AG09319 (cell line): ENCODE measurements at regions not wholly inside any gene's neighbourhood (a gene's known extent, or its start where the extent isn't known, plus 50 kb on each side); places are given as distances from the start of the nearest gene placed in this dataset.

ENCODE experiments used
- DNase-seq: peaks from one replicate; pipeline ENCODE4 v3.0.0-alpha.2; 2010; ENCODE audit warnings: low read depth; ENCODE audit errors: extremely low read depth
- TF ChIP-seq, protein P1 (sequence below): IDR thresholded peaks from 2 replicates; pipeline ENCODE4 v1.5.1; 2011; ENCODE audit warnings: low read depth, mild to moderate bottlenecking, inconsistent platforms, low read length, moderate library complexity

DNA sequence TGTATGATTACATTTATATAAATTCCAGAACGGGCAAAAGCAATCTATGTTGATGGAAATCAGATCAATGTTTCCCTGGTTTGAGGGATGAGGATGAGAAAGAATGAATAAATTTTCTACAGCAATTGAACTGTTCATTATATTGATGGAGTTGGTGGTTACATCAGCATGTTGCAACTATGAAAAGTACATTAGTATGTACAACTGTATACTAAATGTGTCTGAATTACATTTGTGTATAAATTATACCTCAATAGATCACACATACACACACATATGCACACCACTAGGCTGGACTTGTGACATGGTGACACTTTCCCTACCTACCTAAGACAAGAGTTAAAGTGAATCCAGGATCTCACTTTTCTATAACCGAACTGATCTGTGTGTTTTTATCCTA, 608.0 kb downstream of the CDH11 start:
- TF ChIP-seq, protein P1, sequence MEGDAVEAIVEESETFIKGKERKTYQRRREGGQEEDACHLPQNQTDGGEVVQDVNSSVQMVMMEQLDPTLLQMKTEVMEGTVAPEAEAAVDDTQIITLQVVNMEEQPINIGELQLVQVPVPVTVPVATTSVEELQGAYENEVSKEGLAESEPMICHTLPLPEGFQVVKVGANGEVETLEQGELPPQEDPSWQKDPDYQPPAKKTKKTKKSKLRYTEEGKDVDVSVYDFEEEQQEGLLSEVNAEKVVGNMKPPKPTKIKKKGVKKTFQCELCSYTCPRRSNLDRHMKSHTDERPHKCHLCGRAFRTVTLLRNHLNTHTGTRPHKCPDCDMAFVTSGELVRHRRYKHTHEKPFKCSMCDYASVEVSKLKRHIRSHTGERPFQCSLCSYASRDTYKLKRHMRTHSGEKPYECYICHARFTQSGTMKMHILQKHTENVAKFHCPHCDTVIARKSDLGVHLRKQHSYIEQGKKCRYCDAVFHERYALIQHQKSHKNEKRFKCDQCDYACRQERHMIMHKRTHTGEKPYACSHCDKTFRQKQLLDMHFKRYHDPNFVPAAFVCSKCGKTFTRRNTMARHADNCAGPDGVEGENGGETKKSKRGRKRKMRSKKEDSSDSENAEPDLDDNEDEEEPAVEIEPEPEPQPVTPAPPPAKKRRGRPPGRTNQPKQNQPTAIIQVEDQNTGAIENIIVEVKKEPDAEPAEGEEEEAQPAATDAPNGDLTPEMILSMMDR, result no peak
- no peak for DNase-seq

DNA sequence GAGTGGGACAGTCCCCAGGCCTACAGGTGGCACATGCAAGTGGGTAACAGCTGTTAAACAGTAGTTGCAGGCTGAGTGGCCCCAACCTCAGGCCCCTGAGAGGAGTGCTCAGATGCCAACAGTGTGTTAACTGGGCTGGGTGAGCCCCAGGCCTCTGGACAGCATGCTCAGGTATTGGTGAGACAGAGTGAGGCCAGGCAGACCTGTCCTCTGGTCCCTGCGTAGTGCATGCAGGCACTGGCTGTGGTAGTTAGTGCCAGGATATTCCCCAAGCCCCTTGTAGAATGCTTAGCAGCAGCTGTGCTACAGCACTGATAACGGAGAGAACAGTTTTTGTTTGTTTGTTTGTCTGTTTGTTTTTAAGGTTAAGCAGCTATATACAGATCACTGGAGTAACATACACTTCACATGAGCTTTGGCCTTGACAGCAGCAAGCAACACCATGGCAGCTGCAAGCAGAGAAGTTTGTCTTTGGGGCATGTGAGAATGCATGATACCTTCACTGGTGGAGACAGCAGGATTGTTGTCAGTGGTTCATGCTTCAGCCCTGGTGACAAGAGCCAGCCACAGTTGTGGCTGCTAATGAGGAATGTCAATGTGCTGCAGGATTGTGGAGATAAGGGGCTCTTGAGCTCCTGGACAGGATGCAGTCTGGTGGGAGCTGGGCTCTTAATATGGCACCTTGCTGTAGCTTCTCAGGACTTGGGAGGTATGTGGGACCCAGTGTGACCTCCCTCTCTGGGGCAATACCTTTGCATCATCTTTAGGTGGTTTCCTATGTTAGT, 614.4 kb downstream of the CDH11 start:
- DNase-seq, result no peak
- TF ChIP-seq, protein P1, result no peak

DNA sequence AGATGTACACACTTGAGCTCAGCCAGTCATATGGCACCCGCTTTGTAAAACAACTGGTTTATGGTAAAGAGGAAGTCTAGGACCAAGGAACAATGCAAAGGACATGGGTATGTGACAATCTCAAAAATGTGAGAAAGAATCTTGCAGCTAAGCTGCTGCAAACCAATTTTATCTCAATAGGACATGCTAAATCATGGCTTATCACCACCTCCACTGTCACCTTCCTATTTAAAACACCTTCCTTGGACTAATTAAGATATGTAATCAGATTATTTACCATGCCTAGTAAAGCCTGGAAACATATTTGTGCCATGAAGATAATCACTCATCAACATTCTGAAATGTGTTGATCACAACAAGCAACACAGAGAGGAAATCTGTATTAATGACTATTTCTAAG, 622.7 kb downstream of the CDH11 start:
- TF ChIP-seq, protein P1, result no peak
- DNase-seq, result no peak

DNA sequence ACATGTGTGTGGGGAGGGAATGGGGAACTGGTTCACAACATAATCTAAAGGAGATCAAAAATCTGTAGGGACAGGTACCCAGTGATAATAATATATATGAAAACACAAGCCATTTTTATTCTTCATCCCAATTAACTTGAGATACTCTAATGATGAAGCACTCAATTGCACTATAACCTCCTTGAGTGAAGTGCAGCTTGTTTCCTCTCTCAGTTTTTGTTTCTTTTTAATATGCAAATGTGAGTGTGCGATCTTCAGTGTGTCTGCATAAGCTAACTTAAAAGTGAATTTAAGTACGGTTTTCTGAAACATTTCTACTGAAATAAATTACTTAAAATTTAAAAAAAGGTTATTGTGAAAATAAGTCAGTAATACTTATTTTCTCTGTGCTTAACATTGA, 623.5 kb downstream of the CDH11 start:
- no peak for DNase-seq
- TF ChIP-seq, protein P1, result no peak

DNA sequence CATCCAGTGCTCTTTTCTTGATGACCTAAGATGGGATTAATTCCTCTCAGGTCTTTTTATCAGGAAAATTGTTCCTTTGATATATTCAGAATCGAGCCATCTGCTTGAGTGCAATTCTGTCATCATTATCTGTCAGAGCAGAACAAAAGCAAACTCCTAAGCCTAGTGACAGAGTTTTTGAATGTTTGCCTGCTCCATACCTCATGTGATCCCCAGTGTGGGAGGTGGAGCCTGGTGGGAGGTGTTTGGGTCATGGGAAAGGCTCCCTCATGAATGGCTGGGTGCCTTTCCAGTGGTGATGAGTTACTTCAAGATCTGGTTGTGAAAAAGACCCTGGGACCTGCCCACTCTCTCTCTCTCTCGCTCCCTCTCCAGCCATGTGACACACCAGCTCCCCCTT, 628.2 kb downstream of the CDH11 start:
- TF ChIP-seq, protein P1, result no peak
- no peak for DNase-seq

DNA sequence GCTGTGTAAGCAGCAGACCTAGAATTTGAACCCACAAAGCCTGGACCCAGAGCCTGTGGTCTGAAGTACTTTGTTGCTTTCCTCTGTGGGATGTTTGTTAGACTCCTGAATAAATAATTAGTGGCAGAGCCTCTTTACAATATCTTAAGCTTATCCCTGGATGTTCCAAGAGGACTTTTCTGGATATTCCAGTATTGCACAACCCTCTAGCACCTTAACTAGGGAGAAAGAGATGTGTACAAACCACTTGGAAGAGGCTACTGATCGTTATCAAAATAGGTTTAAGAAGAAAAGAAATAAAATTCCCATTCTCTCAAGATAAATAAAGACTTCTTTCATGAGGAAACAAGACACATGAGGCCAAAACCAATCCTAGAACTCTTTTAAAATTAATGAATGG, 632.4 kb downstream of the CDH11 start:
- TF ChIP-seq, protein P1, result no peak
- no peak for DNase-seq

DNA sequence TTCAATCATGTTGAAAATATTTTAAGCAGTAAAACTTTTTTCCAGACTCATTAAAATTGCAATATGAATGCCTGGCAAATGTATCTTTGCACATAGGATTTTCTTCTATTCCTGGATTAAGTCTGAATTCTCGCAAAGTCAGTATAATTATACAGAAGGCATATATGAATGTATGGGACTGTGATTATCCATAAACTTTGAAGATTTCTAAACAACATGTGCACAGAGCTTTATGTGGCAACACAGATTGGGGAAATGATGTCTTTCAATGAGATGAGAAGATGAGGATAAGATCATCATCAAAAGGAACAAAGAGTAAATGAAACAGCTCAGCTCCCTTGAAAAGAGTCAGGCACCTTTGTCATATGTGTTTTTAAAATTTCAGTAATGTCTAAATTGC, 635.3 kb downstream of the CDH11 start:
- no peak for DNase-seq
- TF ChIP-seq, protein P1, result no peak
